Natural killer cell treated with Interleukin-12 subunit alpha and Interleukin-12 subunit beta and Interleukin-15 and Interleukin-18, amount 100 ng/mL, for 72 hours (primary cell): ENCODE measurements at regions not wholly inside any gene's neighbourhood (a gene's known extent, or its start where the extent isn't known, plus 50 kb on each side); places are given as distances from the start of the nearest gene placed in this dataset.

Experiments used
- ATAC-seq, 2 donors: fragments of 150-1000 bp; cut with Tn5 transposase in 1 of 2; sonication (Bioruptor Pico), chemical (Tn5 transposase) in 1 of 2; 2 replicates each; pipeline ENCODE4 v1.10.0; 2021
- DNase-seq: peaks from one replicate; pipeline ENCODE4 v3.0.0; 2022; ENCODE audit warnings: low spot score
- H3K27ac Mint-ChIP-seq, 2 donors: 1 replicate in 1 of 2; 2 replicates in 1 of 2; pipeline ENCODE4 v1.8.0; 2022; ENCODE audit warnings: mixed read lengths in 2 of 2, mild to moderate bottlenecking in 1 of 2, moderate library complexity in 1 of 2
- H3K27me3 Mint-ChIP-seq, 2 donors: 1 replicate in 1 of 2; 2 replicates in 1 of 2; pipeline ENCODE4 v1.8.0; 2022; ENCODE audit warnings: mixed read lengths in 2 of 2
- H3K36me3 Mint-ChIP-seq: one replicate; pipeline ENCODE4 v1.8.0; 2022; ENCODE audit warnings: mixed read lengths
- H3K4me1 Mint-ChIP-seq, 2 donors: 1 replicate in 1 of 2; 2 replicates in 1 of 2; pipeline ENCODE4 v1.8.0; 2022; ENCODE audit warnings: low read depth in 2 of 2, mixed read lengths in 2 of 2, mild to moderate bottlenecking in 1 of 2
- H3K4me3 Mint-ChIP-seq: one replicate; pipeline ENCODE4 v1.8.0; 2022; ENCODE audit warnings: mixed read lengths
- H3K9me3 Mint-ChIP-seq: 2 replicates; pipeline ENCODE4 v1.8.0; 2022; ENCODE audit warnings: mixed read lengths

GRCh38 chr3:113051787-113052186 is 61.0 kb downstream of the GTPBP8 start:
- Mint-ChIP-seq H3K4me1 (peaks cover 0 to 4% of the 10 kb centered on the region in 2 donors), H3K27ac (no peak overlapping the region), H3K9me3 (no peaks in the 10 kb centered on the region), H3K36me3 (no peaks in the 10 kb centered on the region), H3K27me3 (no peaks in the 10 kb centered on the region), H3K4me3 (no peak overlapping the region)
- no peak for ATAC-seq
- DNase-seq = no peak

GRCh38 chr3:113053169-113053568 is 62.4 kb downstream of the GTPBP8 start:
- H3K4me1 Mint-ChIP-seq = peaks cover 0 to 4% of the 10 kb centered on the region in 2 donors
- H3K9me3 Mint-ChIP-seq = no peaks in the 10 kb centered on the region
- ATAC-seq = no peak

GRCh38 chr3:113054552-113054951 is 63.8 kb downstream of the GTPBP8 start:
- no peak overlapping the region for H3K4me3 Mint-ChIP-seq

More at GRCh38 chr3:113053169-113053568, 62.4 kb downstream of the GTPBP8 start:
- Mint-ChIP-seq H3K27ac (no peak overlapping the region), H3K4me3 (no peak overlapping the region), H3K27me3 (no peaks in the 10 kb centered on the region), H3K36me3 (no peaks in the 10 kb centered on the region)
- DNase-seq = no peak

GRCh38 chr3:113055201-113055600 is 64.4 kb downstream of the GTPBP8 start:
- no peak overlapping the region for H3K27ac Mint-ChIP-seq
- no peaks in the 10 kb centered on the region for H3K9me3 Mint-ChIP-seq
- H3K4me1 Mint-ChIP-seq = peaks cover 0 to 4% of the 10 kb centered on the region in 2 donors
- no peak for DNase-seq
- no peak overlapping the region for H3K4me3 Mint-ChIP-seq
- ATAC-seq = no peak
- H3K27me3 Mint-ChIP-seq = no peaks in the 10 kb centered on the region
- H3K36me3 Mint-ChIP-seq = no peaks in the 10 kb centered on the region

More at GRCh38 chr3:113054552-113054951, 63.8 kb downstream of the GTPBP8 start:
- no peak for ATAC-seq
- Mint-ChIP-seq H3K9me3 (no peaks in the 10 kb centered on the region), H3K27me3 (no peaks in the 10 kb centered on the region), H3K27ac (no peak overlapping the region), H3K4me1 (peaks cover 0 to 4% of the 10 kb centered on the region in 2 donors), H3K36me3 (no peaks in the 10 kb centered on the region)
- no peak for DNase-seq

- Mint-ChIP-seq H3K27ac (no peak overlapping the region), H3K27me3 (no peaks in the 10 kb centered on the region), H3K4me1 (peaks cover 0 to 4% of the 10 kb centered on the region in 2 donors), H3K4me3 (no peak overlapping the region), H3K36me3 (no peaks in the 10 kb centered on the region), H3K9me3 (no peaks in the 10 kb centered on the region)
- no peak for DNase-seq
- no peak for ATAC-seq
These were observed 65.2 kb downstream of the GTPBP8 start for GRCh38 chr3:113055961-113056360.

GRCh38 chr3:113057117-113057516 is 66.3 kb downstream of the GTPBP8 start:
- H3K9me3 Mint-ChIP-seq = no peaks in the 10 kb centered on the region
- ATAC-seq (no peak), DNase-seq (no peak)
- H3K36me3 Mint-ChIP-seq = peaks cover 5% of the 10 kb centered on the region
- no peaks in the 10 kb centered on the region for H3K27me3 Mint-ChIP-seq
- H3K4me1 Mint-ChIP-seq = peaks cover 0 to under 1% of the 10 kb centered on the region in 2 donors
- H3K27ac Mint-ChIP-seq = no peak overlapping the region
- no peak overlapping the region for H3K4me3 Mint-ChIP-seq

- no peaks in the 10 kb centered on the region for H3K9me3 Mint-ChIP-seq
- H3K27ac Mint-ChIP-seq = no peak overlapping the region
- no peak for DNase-seq
- H3K27me3 Mint-ChIP-seq = no peaks in the 10 kb centered on the region
- H3K4me3 Mint-ChIP-seq = no peak overlapping the region
- peaks cover 15% of the 10 kb centered on the region for H3K36me3 Mint-ChIP-seq
- H3K4me1 Mint-ChIP-seq = no peaks in the 10 kb centered on the region
- peak in 1 of 2 donors; percentile 48 for ATAC-seq
These were observed 67.4 kb downstream of the GTPBP8 start for GRCh38 chr3:113058188-113058587.

GRCh38 chr3:113062705-113063104 is 71.9 kb downstream of the GTPBP8 start:
- Mint-ChIP-seq H3K4me3 (no peak overlapping the region), H3K27me3 (no peaks in the 10 kb centered on the region), H3K27ac (no peak overlapping the region), H3K36me3 (peaks cover 43% of the 10 kb centered on the region), H3K9me3 (no peaks in the 10 kb centered on the region), H3K4me1 (no peaks in the 10 kb centered on the region)
- ATAC-seq = no peak
- no peak for DNase-seq

- ATAC-seq (no peak), DNase-seq (no peak)
- Mint-ChIP-seq H3K9me3 (no peaks in the 10 kb centered on the region), H3K4me3 (no peak overlapping the region), H3K36me3 (peaks cover 50% of the 10 kb centered on the region), H3K27ac (no peak overlapping the region), H3K27me3 (no peaks in the 10 kb centered on the region), H3K4me1 (no peaks in the 10 kb centered on the region)
These were observed 72.5 kb downstream of the GTPBP8 start for GRCh38 chr3:113063126-113063894.

- ATAC-seq = no peak
- Mint-ChIP-seq H3K4me3 (no peak overlapping the region), H3K9me3 (no peaks in the 10 kb centered on the region), H3K27me3 (no peaks in the 10 kb centered on the region), H3K4me1 (no peaks in the 10 kb centered on the region), H3K36me3 (peaks cover 54% of the 10 kb centered on the region), H3K27ac (no peak overlapping the region)
- no peak for DNase-seq
These were observed 73.4 kb downstream of the GTPBP8 start for GRCh38 chr3:113064183-113064582.

- Mint-ChIP-seq H3K4me1 (no peaks in the 10 kb centered on the region), H3K27ac (no peak overlapping the region), H3K36me3 (peaks cover 54% of the 10 kb centered on the region), H3K27me3 (no peaks in the 10 kb centered on the region), H3K4me3 (no peak overlapping the region), H3K9me3 (no peaks in the 10 kb centered on the region)
- ATAC-seq (no peak), DNase-seq (no peak)
These were observed 74.6 kb downstream of the GTPBP8 start for GRCh38 chr3:113065336-113065735.

- H3K4me1 Mint-ChIP-seq = no peaks in the 10 kb centered on the region
- no peaks in the 10 kb centered on the region for H3K9me3 Mint-ChIP-seq
- ATAC-seq (no peak), DNase-seq (no peak)
- H3K27me3 Mint-ChIP-seq = no peaks in the 10 kb centered on the region
- no peak overlapping the region for H3K4me3 Mint-ChIP-seq
- peaks cover 30% of the 10 kb centered on the region for H3K36me3 Mint-ChIP-seq
- H3K27ac Mint-ChIP-seq = no peak overlapping the region
These were observed 79.4 kb downstream of the GTPBP8 start for GRCh38 chr3:113070072-113070640.

- Mint-ChIP-seq H3K4me1 (no peaks in the 10 kb centered on the region), H3K9me3 (no peaks in the 10 kb centered on the region), H3K4me3 (no peak overlapping the region), H3K27ac (no peak overlapping the region), H3K36me3 (peaks cover 30% of the 10 kb centered on the region), H3K27me3 (no peaks in the 10 kb centered on the region)
- ATAC-seq = no peak
- no peak for DNase-seq
These were observed 79.9 kb downstream of the GTPBP8 start for GRCh38 chr3:113070681-113071113.

GRCh38 chr3:113075588-113075987 is 84.8 kb downstream of the GTPBP8 start:
- H3K27me3 Mint-ChIP-seq = no peaks in the 10 kb centered on the region
- no peaks in the 10 kb centered on the region for H3K36me3 Mint-ChIP-seq
- DNase-seq (no peak), ATAC-seq (no peak)
- H3K4me1 Mint-ChIP-seq = no peaks in the 10 kb centered on the region
- H3K27ac Mint-ChIP-seq = no peak overlapping the region
- no peaks in the 10 kb centered on the region for H3K9me3 Mint-ChIP-seq
- H3K4me3 Mint-ChIP-seq = no peak overlapping the region
